Activated CD8-positive, alpha-beta memory T cell treated with anti-CD3 and anti-CD28 coated beads, Interleukin-2, amount 50 U/mL, for 1 hour (primary cell): ENCODE measurements at regions not wholly inside any gene's neighbourhood (a gene's known extent, or its start where the extent isn't known, plus 50 kb on each side); places are given as distances from the start of the nearest gene placed in this dataset.

ENCODE experiments used
- DNase-seq: peaks from one replicate; pipeline ENCODE4 v3.0.0-alpha.2; 2020; ENCODE audit errors: extremely low read depth

DNA sequence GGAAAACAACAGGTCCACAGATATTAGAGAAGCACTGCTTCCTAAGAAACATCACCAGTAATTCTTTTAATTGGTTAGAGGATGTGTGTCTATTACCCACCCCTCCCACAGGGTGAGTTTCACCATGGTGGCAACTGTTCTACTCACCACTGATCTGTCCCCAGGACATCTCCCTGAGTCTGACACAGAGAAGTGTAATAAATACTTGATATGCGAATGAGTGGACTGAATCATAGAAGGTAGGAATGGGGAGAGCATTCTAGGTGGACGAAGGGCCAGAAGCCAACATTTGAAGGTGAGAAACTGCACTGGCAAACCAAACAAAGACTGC lies 452.7 kb upstream of the PROK2 start:
- DNase-seq = no peak

DNA sequence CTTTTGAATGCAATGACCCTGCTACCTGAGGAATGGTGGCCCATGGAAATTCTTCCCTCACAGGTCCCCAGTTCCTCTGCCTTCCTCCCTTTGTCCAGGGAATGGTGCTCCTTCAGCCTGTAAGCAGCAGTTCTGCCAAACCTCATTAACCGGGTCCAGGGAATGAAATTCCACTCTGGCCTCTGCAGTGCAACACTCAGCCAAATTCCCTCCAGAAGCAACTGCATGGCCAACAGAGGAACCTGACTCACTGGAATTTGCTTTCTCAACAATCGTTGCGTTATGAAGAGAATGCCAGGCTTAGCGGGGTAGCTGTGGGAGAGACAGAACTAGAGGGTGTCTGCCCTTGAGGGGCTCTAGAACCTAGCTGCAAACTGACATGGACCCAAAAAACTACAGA lies 449.4 kb upstream of the PROK2 start:
- DNase-seq = no peak

DNA sequence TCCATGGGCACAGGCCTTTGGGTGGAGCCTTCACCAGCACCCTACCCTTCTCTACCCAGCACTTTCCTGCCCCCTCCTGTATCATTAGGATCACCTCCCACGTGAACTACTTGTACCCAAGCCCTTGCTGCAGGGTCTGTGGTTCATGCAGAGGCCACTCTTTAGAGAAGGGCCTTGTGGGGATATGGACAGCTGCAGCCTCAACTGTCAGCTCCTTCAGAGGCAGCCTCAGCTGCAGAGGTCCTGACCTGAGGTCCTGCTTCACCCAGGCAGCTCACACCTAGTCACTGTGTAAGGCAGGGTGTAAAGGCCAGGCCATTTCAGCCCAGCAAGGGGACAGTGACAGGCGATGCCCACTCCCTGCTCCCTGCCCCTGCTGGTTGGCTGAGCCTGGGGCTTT lies 448.6 kb upstream of the PROK2 start:
- DNase-seq = no peak

DNA sequence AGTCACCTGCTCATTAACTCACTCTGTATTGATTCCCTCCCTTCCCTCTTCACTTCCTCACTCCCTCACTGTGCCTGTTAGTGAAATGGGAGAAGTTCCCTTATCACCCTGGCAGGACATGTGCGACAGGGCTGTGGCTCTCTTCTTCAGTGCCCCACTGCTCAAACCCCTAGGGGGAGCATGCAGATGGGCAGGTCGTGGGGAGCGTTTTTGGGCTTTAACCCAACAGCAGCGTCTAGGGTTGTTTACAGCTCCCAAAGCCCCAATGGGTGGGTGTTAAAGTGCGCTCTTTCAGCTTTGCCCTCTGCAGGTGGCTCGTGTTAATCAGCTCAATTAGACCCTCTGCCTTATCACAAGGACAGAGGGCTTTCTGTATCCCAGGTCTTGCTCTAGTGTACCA lies 447.8 kb upstream of the PROK2 start:
- no peak for DNase-seq

DNA sequence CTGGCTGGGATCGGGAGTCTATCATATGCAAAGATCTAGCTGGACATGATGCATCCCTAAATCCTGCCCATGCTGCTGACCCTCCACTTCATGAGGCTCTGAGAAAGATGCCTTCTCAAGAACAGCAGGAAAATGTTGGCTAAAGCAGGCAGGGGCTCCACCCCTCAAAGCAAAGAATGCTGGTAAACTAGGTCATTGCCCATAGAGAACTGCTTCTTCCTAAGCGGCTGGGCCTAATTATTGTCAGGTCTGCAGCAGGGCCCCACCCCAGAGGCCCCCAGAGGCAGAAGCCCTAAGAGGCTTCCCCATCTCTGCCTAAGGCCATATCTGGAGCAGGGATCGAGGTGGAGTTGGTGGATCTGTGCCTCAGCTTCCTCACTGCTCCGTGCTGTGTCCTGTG lies 447.4 kb upstream of the PROK2 start:
- no peak for DNase-seq

DNA sequence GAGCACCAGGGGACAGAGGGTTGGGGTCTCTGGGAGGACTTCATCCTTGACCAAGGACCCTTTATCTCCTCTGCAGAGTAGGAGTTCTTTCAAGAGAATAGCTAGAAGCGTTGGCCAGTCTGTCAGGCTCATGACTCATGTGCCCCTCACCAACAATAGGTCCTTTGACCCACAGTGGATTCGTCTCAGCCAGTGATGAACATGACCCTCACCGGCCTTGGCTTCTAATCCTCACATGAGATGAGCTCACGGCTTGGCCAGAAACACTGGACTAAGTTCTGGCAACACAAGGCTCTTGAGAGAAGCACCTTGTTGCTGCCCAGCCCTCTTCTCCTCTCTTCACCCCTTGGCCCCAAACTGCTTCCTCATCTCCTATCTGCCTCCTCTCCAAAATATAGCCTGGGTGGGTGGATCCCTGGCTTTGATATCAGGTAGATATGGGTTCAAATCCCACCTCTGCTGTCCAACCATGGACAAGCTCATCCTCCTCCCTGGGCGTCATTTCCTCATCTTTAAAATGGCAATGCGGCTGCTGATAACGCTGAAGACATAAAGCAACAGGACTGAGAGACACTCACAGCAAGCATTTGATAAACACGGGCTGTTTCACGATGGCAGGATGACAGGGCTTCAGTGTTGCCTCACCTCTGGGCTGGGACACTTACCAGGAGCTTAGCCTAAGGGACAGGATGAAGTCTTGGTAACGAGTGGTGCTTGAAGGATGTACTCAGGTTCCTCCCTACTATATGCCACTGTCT lies 446.7 kb upstream of the PROK2 start:
- DNase-seq = no peak

DNA sequence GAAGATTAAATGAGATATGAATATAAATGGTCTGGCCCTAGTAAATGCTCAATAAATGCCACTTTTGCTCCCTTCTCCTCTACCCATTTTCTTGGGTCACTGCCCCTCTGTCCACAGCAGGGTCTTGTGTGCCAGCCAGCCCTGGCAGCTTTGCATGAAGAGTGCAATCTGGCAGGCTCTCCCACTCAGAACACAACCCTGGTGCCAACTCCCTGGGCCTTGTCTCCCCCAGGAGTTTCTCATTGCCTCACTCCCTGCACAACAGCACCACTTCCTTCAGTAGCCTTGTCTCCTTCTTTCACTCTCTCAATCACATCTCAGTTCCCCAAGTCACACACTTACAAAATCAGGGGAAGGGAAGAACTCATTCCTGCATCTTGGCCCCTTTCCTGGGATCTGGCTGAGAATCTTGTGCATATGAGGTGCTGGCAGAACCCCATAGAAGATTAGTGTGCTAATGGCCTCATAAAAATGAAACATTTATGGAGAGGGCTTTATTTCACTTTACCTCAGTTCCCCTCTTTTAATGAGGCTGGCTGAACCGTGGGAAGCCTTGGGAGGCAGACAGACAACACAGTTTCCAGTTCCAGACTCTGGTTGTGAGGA lies 445.9 kb upstream of the PROK2 start:
- DNase-seq = no peak

DNA sequence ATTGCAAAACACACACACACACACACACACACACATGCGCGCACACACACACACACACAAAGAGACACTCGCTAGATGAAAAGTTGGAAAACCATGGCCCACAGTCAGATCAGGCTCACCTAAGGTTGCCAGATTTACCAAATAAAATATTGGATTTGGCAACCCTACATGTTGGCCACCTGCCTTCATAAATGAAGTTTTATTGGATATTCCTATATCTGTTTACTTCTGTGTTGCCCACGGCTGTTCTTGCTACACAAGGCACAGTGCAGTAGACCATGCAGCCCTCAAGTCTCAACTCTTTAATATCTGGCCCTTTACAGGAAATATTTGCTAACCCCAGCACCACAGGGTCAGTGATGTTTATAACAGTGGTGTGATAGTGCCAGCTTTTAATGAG lies 445.0 kb upstream of the PROK2 start:
- DNase-seq = no peak

DNA sequence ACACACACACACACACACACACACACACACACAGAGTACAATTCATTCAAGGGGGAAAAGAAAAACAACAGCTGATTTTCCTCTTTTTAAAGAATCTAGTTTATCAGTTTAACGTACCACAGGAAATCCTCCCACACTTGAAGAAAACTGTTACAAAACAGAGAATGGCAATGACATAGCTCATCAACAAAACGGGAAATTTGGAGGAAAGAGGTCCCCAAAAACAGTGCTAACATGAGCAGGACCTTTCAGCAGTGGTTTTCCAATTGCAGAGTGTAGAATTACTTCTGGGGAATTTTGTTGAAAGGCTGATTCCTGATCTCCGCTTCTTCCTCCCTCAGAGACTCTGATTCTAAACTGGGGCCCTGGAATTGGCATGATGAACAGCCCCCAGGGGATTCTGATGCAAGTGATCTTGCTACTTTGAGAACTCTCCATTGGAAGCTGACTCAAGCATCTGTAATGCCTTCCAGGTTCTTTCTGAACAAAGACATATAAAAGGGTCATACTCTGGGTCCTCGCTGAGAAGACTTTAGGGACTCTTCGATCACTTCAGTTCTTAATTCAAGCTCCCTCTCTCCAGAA lies 442.6 kb upstream of the PROK2 start:
- no peak for DNase-seq

DNA sequence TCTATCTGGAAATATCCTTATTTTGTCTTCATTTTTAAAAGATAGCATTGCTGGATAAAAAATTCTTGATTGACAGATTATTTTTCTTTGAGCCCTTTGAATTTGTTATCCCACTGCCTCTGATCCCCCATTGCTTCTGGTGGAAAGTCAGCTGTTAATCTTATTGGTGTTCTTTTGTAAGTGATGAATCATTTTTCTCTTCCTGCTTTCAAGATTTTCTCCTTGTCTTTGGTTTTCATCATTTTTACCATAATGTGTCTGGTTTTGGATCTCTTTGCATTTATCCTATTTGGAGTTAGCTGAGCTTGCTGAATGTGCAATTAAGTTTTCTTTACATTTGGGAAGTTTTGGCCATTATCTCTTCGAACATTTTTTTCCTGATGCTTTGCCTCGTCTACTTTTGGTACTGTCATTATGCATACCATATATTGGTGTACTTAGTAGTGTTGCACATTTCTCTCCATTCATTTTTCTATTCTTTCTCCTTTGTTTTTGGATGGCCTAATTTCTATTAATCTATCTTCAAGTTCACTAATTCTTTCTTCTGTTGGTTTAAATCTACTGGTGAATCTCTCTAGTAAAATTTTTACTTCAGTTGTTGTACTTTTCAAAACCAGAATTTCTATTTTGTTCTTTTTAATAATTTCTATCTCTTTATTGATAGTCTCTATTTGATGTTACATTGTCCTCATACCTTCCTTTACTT lies 440.0 kb upstream of the PROK2 start:
- no peak for DNase-seq

DNA sequence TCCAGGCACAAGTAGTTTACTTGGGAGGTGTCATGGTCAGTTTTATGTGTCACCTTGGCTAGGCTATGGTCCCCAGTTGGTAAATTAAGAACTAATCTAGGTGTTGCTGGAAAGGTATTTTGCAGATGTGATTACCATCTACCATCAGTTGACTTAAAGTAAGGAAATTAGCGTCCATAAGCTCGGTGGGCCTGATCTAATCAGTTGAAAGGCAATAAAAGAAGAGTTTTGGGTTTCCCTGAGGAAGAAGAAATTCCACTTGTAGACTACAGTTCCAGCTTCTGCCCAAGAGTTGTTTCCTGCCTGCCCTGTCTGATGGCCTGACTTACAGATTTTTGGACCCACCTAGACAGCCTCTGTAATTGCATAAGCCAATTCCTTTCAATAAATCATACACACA lies 438.7 kb upstream of the PROK2 start:
- no peak for DNase-seq

DNA sequence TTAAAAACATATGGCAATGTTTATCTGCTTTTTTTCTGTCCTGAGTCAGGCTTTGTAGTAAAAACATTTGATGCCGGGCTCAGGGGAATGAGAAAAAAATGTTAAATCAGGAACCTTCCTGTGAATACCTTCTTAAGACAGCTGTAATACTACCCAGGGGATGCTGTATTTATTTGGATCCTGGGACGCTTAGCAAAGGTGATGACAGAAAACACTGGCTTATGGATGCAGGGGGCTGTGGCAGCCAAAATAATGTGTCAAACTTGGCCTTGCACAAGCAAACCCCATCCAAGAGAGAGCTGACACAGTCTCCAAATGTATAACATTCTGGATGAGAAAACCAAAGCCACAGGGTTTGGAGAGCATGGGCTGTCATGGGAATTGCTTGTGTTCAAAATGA lies 438.2 kb upstream of the PROK2 start:
- DNase-seq = no peak

DNA sequence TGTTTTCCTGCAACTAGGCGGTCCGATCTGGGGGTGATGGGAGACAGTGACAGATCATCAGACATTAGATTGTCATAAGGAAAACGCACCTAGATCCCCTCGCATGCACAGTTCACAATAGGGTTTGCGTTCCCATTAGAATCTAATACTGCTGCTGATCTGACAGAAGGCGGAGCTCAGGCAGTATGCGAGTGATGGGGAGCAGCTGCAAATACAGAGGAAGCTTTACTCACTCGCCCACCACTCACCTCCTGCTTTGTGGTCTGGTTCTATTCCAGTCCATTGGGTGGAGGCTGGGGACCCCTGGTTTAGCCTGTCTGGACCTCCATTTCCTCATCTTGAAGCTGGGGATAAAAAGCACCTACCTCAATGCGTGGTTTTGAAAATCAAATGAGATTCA lies 437.5 kb upstream of the PROK2 start:
- DNase-seq = no peak

DNA sequence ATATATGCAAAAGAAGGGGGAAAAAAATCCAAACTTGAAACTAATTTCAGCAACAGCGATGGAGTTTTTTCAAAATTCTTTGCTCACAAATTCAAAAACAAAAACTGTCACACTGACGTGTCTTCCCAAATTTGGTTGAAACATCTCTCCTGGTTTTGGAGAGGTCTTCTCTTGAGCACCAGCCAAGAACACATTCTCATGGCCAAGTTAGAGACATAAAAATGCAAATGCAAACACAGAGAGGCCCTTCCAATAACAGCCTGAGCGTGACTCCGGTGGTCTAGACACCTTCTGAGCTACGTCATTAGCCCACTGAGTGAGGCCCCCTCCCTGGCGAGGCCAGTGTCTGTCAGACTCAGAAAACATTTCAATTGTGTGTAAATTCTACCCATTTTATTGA lies 436.0 kb upstream of the PROK2 start:
- DNase-seq = no peak

DNA sequence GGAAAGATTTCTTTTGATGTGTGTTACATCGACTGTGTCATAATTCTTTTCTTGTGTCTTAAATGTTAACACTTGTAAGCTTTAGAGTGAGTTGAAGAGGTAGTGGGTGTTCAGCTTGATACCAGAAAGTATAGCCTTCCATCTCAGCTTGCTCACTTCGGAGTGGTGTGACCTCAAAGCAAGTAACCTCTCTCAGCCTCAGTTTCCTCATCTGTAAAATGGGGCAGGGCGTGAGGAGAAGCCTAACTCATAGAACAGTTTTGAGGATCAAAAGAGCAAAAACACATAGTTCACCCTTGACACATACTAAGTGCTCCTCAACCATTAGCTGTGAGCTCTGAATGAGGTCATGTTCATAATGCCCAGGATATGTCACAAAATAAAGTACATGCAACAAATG lies 434.8 kb upstream of the PROK2 start:
- DNase-seq = no peak

DNA sequence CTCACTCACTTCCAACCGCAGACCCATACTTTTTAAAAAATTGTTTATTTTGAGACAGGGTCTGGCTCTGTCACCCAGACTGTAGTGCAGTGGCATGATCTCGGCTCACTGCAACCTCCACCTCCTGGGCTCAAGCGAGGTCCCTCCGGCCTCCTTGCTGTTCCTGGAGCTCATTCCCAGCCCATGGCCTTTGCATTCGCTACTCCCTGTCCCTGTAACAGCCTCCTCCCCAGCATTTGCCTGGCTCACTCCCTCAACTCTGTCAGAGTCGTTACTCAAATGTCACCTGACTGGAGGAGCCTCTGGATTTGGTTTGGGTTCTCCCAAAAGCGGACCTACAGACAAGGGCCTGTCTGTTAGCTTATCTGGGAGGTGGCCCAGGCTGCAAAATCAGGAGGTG lies 432.6 kb upstream of the PROK2 start:
- no peak for DNase-seq

DNA sequence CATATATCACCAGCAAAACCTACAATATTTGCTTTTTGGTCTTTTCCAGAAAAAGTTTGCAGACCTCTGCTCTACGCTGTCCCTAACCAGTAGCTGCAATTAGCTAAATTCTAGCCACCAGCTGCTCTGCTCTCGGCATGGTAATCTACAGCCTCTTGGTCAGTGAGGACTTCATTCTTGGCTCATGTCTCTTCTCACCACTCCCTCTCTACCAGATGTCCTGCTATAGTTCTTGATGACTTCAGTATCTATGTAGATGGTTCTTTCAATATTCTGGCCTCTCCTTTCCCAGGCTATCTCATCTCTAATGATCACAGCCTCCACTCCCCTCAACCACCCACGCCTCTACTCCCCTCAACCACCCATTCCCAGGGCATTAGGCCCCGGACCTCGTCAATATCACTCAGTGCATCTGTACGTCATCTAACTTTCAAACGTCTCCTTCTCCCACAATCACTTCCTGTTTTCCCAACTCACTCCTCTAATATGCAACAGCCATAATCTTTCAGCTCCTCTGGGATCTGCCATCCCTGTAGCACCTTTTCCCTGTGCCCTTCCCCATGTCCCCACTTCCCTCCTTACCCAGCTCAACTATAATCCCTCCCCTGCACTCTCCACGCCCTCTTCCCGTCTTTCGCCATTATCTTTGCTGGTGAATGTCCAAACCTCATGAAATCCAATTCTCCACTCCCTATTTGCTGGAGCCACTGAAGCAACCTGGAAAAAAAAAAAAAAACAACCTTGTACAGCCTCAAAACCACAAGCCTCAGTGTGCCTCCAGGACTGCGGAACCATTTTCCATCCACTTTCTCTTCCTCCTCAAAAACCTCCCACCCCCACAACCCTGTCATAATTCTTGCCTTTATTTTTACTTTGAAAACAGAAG lies 429.4 kb upstream of the PROK2 start:
- DNase-seq = no peak

DNA sequence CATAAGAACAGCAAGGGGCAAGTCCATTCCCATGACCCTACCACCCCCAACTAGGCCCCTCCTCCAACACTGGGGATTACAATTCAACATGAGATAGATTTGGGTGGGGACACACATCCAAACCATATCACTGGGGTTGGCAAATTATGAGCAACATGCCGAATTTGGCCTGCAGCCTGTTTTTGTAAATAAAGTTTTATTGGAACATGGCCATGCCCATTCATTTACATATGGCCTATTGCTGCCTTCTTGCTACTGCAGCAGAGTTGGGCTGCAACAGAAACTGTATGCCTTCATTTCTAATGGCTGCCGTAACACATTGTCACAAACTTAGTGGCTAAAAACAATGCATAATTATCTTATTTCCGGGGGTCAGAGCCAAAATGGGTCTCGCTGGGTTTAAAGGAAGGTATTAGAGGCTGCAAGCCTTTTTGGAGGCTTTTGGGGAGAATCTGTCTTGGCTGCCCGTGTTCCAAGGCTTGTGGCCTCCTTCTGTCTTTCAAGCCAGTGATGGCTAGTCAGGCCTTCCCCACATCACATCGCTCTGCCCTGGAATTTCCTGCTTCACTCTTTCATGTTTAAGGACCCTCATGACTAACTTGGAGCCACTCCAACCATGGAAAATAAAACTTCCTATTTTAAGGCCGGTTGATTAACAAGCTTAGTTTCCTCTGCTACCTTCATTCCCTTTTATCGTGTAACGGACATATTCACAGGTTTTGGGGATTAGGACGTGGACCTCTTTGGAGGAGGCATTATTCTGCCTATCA lies 428.5 kb upstream of the PROK2 start:
- DNase-seq = no peak

DNA sequence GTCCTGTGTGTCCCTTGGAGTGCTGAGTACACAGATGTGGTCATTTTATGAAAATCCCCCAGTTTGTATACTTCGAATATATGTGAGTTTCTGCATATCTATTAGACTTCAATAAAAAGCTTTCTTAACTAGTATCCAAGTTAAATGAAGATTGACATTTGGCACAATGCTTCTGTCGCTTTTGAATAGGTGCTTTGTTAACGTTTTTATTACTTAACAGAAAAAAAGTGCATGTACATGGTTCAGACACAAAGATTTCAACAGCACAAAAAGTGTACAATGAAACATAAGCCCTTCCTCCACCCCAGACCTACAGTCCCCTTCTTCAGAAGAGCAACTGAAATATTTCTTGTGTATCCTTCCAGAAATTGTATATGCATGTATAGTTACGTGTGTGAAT lies 427.4 kb upstream of the PROK2 start:
- DNase-seq = no peak

DNA sequence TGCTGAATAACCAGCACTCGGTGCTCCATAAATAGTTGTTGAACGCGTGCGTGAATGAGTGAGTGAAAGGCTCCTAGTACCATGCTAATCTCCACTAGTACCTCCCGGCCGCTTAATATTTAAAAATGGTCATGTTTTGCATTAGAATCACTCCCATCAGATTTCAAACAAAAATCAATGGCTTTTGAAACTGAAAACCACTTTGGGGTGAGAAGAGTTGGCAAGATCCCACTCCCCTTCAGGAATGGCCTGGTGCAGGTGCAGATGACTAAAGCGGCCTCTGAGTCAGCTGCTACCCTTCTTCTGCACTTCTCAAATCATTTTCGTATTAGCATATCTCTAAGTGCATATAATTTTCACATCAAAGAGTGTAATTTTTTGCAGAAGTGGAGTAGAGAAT lies 425.3 kb upstream of the PROK2 start:
- DNase-seq = no peak

DNA sequence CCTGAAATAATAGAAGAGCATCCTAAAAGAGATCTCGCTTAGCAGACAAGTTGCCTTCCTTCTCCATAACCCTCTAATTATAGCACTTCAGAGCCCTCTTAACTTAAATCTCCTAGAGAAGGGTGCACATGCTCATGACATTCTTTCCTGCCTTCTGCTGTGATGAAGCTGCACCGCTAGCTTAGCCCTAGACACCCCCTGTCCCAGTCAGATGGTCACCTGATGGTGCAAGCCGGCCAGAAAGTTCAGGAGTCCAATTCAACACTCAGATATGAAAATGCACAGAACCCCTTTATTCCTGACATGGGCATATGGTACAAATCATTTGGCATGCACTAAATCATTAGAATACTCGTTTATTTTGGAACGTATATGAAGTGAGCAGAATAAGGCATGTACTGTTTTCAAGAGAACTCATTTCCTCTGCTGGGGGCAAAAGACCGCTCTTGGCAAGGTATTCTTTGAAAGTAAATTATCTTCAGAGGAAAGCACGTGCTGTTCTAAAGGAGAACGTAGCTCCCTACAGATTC lies 420.4 kb upstream of the PROK2 start:
- DNase-seq = no peak
